HG03196 (cell line): ENCODE measurements at regions not wholly inside any gene's neighbourhood (a gene's known extent, or its start where the extent isn't known, plus 50 kb on each side); places are given as distances from the start of the nearest gene placed in this dataset.
"Not testable (repeated sequence)": the region's sequence is repeated elsewhere in the genome, so short reads cannot be mapped to it uniquely, and the experiment has no call there.

ENCODE experiments used
- ATAC-seq: cut with Tn5 transposase; IDR thresholded peaks from one replicate; pipeline ENCODE4 v1.9.1; 2021; ENCODE audit not compliant: unreplicated experiment

DNA sequence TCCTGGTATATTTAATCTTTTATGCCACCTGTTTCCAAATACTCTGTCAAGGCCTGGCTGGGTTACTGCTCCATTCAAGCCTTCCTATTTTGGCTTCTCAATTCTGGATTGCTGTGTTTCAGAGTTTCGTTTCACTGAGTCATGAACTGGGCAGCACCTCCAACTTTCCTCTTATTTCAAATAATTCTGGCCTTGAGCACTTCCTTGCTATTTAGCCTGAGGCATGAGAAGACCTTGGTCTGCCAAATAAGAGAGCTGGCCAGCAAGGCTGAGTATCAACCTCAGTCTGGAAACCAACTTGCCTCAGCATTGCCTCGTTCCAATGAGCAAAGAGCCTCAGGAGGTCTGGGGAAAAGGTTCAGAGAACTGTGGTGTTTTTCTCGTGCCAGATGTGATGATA, 66.6 kb downstream of the TNFAIP3 start:
- no peak for ATAC-seq

DNA sequence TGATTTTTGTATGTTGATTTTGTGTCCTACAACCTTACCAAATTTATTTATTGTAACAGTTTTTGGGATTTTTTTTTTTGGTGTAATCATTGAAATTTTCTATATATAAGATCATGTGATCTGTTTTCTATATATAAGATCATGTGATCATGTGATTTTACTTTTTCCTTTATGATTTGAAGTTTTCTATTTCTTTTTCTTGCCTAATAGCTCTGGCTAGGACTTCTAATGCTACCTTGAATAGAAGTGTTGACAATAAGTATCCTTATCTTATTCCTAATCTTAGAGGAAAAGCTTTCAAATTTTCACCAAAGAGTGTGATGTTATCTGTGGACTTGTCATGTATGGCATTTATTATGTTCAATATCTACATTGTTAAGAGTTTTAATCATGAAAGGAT, 69.7 kb downstream of the TNFAIP3 start:
- ATAC-seq, result no peak

DNA sequence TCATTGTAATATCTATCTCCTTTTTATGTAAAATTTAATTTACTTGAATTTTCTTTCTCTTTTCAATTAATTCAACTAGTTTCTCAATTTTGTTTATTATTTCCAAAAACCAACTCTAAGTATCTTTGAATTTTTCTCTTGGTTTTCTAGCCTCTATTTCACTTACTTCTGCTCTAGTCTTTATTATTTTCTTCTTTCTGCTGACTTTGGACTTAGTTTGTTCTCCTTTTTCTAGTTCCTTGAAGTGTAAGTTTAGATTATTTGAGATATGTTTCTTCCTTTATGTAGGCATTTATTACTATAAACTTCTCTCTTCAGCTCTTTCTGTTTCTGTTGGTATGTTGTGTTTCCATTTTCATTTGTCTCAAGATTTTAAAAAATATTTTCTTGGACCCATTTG, 70.8 kb downstream of the TNFAIP3 start:
- ATAC-seq, result no peak

DNA sequence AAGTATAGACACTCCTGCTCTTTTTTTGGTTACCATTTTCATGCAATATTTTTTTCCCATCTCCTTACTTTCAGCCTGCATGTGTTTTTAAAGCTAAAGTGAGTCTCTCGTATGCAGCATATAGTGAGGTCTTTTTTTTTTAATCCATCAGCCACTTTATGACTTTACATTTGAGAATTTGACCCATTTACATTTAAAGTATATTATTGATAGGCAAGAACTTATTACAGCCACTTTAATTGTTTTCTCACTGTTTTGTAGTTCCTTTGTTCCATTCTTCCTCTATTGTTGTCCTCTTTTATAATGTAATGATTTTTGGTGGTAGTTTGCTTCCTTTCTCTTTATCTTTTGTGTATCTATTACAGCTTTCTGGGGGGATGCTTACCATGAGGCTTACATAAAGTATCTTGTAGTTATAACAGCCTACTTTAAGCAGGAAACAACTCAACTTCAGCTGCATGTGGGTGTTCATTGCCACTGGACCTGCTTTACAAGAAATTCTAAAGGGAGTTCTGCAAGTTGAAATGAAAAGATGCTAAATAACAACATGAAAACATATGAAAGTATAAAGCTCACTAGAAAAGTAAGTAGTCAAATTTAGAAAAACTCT, 71.8 kb downstream of the TNFAIP3 start:
- no peak for ATAC-seq

DNA sequence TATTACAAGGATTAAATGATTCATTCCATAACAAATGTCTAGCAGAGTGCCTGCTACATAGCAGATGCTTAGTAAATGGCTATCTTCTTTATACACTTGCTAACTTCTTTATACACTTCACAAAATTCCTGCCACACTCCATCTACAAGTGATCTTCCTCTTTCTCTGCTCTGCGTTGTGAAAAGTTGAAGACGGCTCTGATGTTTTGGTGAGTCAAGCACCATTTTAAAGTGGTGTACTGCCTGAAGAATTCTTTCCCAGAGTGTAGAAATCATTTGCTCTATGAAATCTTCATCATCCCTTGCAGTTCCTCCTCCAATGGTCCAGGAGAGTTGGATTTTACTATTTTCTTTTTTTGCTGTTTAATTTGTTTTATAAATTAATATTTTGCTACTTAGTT, 74.9 kb downstream of the TNFAIP3 start:
- no peak for ATAC-seq

DNA sequence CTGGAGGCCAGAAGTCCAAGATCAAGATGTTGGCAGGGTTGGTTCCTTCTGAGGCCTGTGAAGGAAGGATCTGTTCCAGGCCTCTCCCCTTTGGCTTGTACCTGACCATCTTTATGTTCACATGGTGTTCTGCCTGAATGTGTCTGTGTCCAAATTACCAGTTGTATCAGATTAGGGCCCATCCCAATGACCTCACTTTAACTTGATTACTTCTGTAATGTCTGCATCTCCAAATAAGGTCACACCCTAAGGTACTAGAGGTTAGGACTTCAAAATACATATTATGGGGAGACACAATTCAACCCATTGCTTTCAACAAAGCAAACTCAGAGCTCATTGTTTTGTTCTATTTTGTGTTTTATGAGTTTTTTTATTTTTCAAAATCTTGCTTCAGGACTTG, 75.7 kb downstream of the TNFAIP3 start:
- ATAC-seq, result no peak

DNA sequence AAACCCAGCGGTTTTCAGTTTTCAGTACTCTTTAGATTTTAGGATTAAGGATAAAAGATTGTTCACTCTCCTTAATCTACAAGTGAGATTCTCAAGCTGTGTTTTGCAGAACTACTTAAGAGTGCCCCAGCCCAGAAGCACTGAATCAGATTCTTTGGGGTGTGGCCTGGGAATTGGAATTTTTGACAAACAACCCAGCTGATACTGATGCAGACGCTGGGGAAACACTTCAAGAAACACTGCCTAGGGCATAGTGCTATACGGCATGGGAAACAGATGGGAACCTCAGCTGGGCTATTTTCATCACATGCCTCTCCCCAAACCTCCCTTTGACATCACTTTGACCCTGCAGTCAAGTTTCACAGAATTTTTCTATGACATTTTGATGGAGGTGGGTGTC, 77.3 kb downstream of the TNFAIP3 start:
- not testable (repeated sequence) for ATAC-seq

DNA sequence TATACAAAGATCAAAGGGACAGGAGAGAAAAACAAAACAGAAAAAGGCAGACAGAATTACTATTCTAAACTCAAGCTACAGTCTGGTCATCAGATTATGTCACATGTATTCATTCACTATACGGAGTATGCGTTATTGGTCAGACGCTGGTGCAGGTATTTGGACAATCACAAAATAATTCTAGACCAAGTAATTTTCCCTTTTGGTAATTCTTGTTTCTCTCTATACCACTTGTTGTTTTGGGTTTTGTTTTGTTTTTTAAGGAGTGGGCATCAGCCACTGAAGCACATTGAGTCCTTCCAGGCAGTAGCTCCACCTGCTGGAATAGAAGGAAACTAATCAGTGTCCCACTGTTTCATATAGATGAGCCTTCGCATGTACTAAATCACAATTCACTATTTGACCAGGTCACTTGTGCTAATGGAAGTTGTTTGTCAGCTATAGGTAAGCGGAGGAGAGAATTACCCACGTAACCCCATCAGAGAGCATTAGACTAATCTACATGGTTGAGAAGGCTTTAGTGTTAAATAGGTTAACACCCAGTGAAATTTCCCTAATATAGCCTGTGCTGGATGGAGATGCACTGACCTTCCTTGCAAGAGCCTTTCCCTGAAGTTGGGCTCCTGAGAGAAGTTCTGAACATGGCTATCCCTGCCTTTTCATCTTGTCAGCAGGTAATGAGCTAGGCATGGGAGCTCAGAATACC, 77.9 kb downstream of the TNFAIP3 start:
- ATAC-seq, result peak; percentile 38

DNA sequence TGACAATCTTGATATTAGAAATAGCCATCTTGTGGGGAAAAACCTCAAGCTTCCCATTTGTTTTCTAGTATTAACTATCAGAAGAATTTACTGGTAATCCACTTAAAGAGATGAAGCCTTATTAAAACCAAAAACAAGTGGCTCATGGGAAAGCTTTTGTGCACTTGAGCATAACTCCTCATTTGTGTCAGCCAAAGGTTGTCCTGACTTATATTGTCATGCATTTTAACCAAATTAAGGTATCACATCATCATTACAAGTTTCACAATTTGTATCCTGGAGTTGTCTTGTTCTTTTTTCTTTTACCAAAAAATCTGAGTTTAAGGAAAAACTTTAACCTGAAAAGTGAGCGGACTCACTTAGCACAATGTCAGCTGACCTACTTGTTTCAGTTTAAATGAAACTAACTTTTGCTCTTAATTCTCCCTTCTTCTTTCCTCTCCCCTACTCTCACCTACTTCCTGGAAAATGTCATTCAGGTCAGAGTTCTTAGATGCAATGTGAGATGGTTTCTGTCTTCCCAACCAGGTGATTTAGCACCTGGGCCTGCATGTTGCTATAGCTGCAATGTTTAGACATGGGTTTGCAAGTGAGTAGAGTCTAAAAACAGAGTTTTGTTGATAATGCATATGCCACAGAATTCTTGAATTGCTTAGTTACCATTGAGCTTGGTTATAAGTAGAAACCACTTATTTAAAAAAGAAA, 82.8 kb downstream of the TNFAIP3 start:
- ATAC-seq, result peak; percentile 53

DNA sequence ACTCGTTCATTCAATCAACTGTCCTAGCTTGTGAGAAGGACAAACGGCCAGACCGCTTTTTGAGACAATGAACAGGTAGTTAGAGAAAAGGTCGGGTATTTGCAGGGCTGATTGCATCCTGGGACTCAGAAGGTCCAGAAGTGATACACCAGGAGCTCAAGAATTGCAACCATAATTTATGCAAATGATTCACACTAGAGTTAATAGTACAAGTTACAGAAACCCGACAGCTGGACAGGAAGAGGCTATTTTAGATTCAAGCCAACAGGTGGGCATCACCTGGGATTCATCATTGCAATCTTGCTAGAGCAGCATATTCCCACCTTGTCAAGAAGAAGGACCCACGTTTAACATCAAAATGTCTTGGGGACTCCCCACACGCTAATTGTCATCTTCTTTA, 83.5 kb downstream of the TNFAIP3 start:
- ATAC-seq, result no peak

DNA sequence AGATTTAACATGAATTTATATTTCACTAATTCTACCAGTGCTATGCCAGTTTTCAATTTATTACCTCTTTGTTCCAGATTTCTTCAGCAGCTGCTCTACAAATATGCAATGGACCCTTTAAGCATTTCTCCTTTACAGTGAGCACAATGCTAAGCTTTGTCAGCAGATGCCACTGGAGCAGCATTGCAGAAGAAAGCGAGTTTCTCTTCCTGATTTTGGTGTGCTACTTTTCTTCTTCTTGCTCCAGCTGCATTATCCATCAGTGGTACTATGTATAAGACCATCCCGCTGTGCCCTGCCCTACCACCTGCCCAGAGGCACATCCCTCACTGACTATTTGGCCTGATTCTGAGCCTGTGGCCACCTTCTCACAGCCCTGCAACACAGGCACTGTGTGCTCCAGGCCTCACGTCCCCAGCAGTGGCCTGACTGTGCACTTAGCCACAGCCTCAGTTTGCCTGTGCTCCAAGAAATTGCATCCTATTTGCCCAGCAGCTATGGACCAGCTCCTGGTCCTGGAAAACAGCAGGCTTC, 84.1 kb downstream of the TNFAIP3 start:
- peak; percentile 47 for ATAC-seq

DNA sequence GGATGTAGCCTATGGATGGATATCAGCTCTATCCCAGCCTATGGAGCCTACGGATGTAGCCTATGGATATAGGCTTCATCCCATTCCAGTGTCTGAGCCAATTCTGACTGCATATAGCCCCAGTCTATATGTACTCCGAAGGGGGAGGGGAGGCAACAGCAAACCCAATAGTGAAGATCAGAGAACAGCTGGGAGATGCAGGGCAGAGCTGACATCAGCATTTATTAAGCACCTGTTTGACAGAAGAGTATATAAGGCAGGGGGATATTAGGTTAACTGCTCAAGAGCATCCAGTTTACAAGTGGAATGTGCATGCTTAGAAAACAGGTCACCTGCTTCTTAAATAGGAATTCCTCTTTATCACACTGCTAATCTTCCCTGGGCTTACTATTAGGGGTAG, 85.2 kb downstream of the TNFAIP3 start:
- no peak for ATAC-seq

DNA sequence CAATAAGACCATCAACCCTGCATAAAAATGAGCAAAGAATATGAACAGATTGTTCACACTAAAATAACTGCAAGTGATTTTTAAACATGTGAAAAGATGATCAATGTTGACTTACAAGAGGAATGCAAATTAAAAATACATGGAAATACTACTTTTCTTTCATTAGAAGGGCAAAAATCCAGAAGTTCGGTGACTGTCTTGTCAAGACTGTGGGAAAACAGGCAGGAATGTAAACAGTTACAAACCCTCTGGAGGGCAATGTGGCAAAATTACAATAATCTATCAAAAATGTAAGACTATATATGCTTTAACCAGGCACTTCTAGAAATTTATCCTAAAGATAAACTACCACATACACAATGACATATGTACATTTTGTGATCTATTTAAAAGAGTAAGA, 86.7 kb downstream of the TNFAIP3 start:
- ATAC-seq, result no peak

DNA sequence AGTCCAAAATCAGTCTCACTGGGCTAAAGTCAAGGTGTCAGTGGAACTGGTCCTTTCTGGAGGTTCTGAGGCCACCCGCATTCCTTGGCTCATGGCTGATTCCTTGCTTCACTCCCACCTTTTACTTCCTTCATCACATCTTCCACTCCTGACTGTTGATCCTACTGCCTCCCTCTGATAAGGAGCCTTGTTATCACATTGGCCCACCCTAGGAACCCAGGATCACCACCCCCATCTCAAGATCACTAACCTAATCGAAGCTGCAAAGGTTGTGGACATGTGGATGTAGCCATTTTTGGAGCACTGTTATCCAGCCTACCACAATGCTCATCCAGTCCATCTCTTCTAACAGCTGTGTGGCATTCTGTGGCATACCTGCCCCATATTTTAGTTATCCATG, 87.2 kb downstream of the TNFAIP3 start:
- no peak for ATAC-seq

DNA sequence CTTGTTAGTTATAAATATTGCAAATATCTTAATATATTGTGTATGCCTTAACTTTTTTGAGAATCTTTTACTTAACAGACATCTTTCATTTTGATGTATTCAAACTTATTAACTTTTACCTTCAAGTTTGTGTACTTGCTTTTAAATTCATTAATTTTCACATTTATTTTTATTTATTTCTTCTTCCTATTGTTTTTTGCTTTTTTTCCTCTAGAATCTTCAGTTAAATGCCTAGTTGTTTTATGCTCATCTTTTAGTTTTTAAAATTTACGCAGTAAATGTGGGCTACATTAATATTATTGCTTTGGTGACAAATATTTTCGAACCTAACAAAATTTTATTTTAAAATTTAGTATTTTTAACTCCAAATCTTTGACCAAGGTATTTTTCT, 89.0 kb downstream of the TNFAIP3 start:
- ATAC-seq, result no peak

DNA sequence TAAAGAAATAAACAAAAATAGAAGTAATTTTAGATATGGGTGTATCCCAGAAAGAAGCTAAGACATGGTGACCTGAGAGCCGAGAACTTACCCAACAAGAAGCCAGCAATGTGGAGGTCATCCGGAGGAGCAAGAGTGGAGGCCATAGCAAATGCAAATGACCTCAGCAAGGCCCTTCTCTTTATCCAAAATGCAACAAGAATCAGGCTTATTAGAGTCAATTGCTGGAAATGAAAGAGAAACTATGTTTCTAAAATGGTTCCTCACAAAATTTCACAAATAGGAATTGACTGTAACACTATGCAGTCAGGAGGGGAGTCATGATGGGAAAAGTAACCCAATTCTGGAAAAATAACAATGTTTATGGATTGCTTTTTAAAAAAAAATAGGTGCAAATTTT, 90.4 kb downstream of the TNFAIP3 start:
- no peak for ATAC-seq

DNA sequence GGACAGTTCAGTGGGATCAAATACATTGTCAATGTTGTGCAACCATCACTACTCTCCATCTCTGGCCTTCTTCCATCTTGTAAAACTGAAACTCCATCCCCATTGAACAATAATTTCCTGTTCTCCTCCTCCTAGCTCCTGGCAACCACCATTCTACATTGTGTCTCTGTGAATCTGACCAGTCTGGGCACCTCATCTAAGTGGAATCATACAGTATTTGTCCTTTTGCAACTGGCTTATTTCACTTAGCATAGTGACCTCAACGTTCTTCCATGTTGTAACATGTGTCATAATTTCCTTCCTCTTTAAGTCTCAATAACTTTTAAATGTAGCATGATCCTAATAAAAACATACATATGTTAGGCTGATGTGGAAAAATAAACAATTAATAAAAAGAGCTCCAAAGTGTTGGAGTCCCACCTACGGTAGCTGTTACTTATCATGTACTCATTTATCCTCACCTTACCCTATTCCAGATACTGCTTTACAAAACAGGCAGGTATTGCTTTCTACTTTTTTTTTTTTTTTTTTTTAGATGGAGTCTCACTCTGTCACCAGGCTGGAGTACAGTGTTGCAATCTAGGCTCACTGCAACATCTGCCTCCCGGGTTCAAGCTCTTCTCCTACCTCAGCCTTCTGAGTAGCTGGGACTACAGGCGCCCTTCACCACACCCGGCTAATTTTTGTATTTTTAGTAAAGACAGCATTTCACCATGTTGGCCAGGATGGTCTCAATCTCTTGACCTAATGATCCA, 91.9 kb downstream of the TNFAIP3 start:
- no peak for ATAC-seq

DNA sequence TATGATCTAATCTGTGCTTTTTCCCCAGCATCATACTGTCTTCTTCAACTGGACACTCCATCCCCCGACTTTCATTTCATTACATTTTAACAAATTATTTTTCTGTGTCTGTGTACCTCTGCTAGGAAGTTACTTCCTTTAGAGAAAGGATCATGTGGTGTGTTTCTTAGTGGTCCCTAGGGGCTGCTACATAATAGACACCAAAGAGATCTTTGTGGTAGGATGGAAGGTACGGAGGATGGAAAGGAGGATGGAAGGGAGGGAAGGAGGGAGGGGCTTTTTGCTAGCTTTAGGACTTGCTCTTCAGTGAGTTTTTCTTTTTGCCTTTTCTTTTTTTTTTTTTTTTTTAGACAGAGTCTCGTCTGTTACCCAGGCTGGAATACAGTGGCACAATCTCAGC, 95.7 kb downstream of the TNFAIP3 start:
- no peak for ATAC-seq

DNA sequence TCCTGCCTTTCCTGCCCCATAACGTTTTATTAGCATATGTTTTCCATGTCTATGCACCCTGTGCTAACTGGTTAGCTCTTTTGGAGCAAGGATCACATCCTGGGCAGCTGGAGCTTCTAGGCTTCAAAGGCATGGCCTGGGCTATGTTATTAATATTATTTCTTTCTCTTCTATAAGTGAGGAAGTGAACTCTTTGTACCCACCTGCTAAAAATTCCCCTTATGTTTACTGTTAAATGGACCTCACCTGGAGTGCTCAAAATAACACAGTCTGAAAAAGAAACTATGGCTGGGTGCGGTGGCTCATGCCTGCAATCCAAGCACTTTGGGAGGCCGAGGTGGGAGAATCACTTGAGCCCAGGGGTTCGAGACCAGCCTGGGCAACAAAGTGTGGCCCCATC, 97.8 kb downstream of the TNFAIP3 start:
- ATAC-seq, result no peak

DNA sequence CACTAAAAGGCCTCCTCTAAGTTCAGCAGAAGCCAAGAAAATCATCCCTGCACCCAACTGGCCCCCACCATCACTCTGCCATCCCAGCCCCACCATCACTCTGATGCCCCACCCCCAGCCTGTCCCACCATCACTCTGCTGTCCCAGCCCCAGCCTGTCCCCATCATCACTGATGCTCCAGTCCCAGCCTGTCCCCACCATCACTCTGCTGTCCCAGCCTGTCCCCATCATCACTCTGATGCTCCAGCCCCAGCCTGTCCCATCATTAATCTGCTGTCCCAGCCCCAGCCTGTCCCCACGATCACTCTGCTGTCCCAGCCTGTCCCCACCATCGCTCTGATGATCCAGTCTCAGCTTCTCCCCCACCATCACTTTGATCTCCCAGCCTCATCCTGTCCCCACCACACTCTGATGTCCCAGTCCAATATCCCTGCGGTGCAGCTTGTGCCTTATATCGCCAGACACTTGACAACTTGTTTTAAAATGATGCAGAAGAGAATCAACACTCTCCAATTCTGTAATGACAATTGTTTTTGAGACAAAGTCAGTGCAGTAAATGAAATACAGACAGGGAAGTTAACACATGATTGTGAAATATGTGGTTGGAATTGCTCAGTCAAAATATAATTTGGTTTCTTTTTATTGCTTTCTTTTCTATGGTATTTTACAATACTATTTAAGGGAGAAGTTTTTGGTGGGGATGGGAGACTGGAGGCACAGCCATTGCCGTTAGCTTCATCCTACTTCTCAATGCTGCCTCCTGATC, 100.8 kb downstream of the TNFAIP3 start:
- ATAC-seq, result no peak

DNA sequence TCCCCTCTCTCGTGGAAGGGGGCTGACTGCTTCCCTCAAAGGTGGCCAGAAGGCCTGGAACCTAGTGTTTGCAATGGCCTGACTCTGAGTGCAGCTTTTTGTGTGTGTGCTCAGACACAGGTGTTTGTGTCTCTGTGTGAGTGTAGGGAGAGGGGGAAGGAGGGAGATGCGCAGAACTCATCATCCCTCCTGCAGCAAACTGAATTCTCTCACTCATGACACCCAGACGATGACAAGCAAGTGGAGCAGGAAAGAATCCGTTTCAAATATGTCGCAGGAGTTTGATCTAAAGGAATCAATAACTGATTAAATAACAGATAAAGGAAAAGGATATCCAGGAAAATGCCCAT, 101.4 kb downstream of the TNFAIP3 start:
- no peak for ATAC-seq
